NT2/D1 (cell line): ENCODE measurements at regions not wholly inside any gene's neighbourhood (a gene's known extent, or its start where the extent isn't known, plus 50 kb on each side); places are given as distances from the start of the nearest gene placed in this dataset.
"Not testable (repeated sequence)": the region's sequence is repeated elsewhere in the genome, so short reads cannot be mapped to it uniquely, and the experiment has no call there.

Experiments used
- DNase-seq: peaks from one replicate; pipeline ENCODE4 v3.0.0-alpha.2; 2011; ENCODE audit warnings: low read depth, low spot score
- H3K27me3 ChIP-seq: 2 replicates; pipeline ENCODE4 v1.6.0; 2011; ENCODE audit warnings: mild to moderate bottlenecking; ENCODE audit not compliant: insufficient read length, insufficient read depth
- H3K36me3 ChIP-seq: 2 replicates; pipeline ENCODE4 v1.6.1; 2011; ENCODE audit warnings: mild to moderate bottlenecking, low read length, mixed read lengths; ENCODE audit not compliant: insufficient read depth, insufficient read length
- H3K4me1 ChIP-seq: 2 replicates; pipeline ENCODE4 v1.5.1; 2011; ENCODE audit not compliant: insufficient read depth, insufficient read length
- H3K4me3 ChIP-seq: 2 replicates; pipeline ENCODE4 v1.5.1; 2011; ENCODE audit warnings: low read depth; ENCODE audit not compliant: insufficient read length
- H3K9ac ChIP-seq: 2 replicates; pipeline ENCODE4 v1.6.0; 2011; ENCODE audit warnings: low read depth; ENCODE audit not compliant: insufficient read length
- H3K9me3 ChIP-seq: 2 replicates; pipeline ENCODE4 v1.5.1; 2011; ENCODE audit warnings: mild to moderate bottlenecking, low read length; ENCODE audit not compliant: insufficient read depth
- SUZ12 ChIP-seq: IDR thresholded peaks from 2 replicates; pipeline ENCODE4 v1.6.1; 2011; ENCODE audit not compliant: insufficient read length, insufficient read depth; ENCODE audit errors: extremely low read depth
- YY1 ChIP-seq: IDR thresholded peaks from 2 replicates; pipeline ENCODE4 v1.6.1; 2011; ENCODE audit not compliant: insufficient read length, insufficient read depth
- ZNF274 ChIP-seq: IDR thresholded peaks from 2 replicates; pipeline ENCODE4 v1.6.1; 2011; ENCODE audit warnings: mild to moderate bottlenecking, low read depth, low read length

- Histone ChIP-seq H3K4me3 (no peak overlapping the region), H3K36me3 (no peaks in the 10 kb centered on the region), H3K4me1 (no peaks in the 10 kb centered on the region), H3K27me3 (no peaks in the 10 kb centered on the region), H3K9me3 (no peaks in the 10 kb centered on the region), H3K9ac (no peak overlapping the region)
- no peak for TF ChIP-seq SUZ12
- no peak for TF ChIP-seq ZNF274
- TF ChIP-seq YY1: no peak
- no peak for DNase-seq
Measured at GRCh38 chrY:12309212-12309611, 391.8 kb upstream of the USP9Y start.

DNA sequence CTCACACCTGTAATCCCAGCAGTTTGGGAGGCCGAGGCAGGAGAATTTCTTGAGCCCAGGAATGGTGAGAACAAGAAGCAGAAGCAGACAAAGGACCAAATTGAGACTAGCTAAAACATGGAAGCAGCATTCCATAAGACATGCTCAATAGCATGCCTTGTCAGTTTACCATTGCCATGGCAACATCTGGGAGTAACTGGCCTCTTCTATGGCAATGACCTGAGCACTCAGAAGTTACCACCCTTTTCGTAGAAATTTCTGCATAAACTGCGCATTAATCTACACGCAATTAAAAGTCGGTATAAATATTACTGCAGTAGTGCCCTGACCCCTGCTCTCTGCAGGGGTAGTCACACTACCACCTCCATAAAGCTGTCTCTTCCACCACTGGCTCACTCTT is 390.2 kb upstream of the USP9Y start:
- no peak for DNase-seq
- H3K27me3 ChIP-seq: no peaks in the 10 kb centered on the region
- H3K4me3 ChIP-seq: no peak overlapping the region
- no peak overlapping the region for H3K9ac ChIP-seq
- TF ChIP-seq SUZ12 (no peak), YY1 (no peak), ZNF274 (no peak)
- no peaks in the 10 kb centered on the region for H3K36me3 ChIP-seq
- H3K4me1 ChIP-seq: no peaks in the 10 kb centered on the region
- no peaks in the 10 kb centered on the region for H3K9me3 ChIP-seq

- H3K4me3 ChIP-seq: no peak overlapping the region
- no peaks in the 10 kb centered on the region for H3K27me3 ChIP-seq
- no peak for DNase-seq
- TF ChIP-seq SUZ12 (no peak), ZNF274 (no peak), YY1 (no peak)
- H3K36me3 ChIP-seq: no peaks in the 10 kb centered on the region
- H3K9ac ChIP-seq: no peak overlapping the region
- H3K9me3 ChIP-seq: no peaks in the 10 kb centered on the region
- no peaks in the 10 kb centered on the region for H3K4me1 ChIP-seq
Measured at GRCh38 chrY:12327751-12328150, 373.3 kb upstream of the USP9Y start.

GRCh38 chrY:12331917-12332316 is 369.1 kb upstream of the USP9Y start:
- DNase-seq, H3K4me1 ChIP-seq, H3K9me3 ChIP-seq, H3K36me3 ChIP-seq, H3K27me3 ChIP-seq, H3K9ac ChIP-seq, H3K4me3 ChIP-seq: not testable (repeated sequence)

DNA sequence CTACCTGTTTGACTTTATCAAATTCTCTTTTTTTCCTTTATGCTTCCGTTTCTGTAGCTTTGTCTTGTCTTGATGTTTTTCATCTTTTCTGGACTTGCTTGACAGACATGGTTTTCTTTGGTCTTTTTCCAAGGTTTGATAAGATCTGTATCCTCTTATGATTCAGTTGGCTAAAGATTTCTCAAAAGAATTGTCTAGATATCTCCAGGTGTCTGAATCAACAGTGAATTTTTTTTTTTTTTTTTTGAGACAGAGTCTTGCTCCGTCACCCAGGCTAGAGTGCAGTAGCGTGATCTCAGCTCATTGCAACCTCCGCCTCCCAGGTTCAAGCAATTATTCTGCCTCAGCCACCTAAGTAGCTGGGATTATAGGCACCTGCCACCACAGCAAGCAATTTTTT is 357.8 kb upstream of the USP9Y start:
- Histone ChIP-seq H3K27me3 (no peaks in the 10 kb centered on the region), H3K36me3 (no peaks in the 10 kb centered on the region), H3K9ac (no peak overlapping the region), H3K9me3 (no peaks in the 10 kb centered on the region), H3K4me1 (no peaks in the 10 kb centered on the region), H3K4me3 (no peak overlapping the region)
- no peak for DNase-seq
- TF ChIP-seq ZNF274 (no peak), YY1 (no peak), SUZ12 (no peak)

GRCh38 chrY:12348181-12348580 is 352.9 kb upstream of the USP9Y start:
- Histone ChIP-seq H3K36me3 (no peaks in the 10 kb centered on the region), H3K4me3 (no peak overlapping the region), H3K9ac (no peak overlapping the region), H3K4me1 (no peaks in the 10 kb centered on the region), H3K27me3 (no peaks in the 10 kb centered on the region), H3K9me3 (no peaks in the 10 kb centered on the region)
- no peak for DNase-seq
- TF ChIP-seq SUZ12 (no peak), YY1 (no peak), ZNF274 (no peak)

DNA sequence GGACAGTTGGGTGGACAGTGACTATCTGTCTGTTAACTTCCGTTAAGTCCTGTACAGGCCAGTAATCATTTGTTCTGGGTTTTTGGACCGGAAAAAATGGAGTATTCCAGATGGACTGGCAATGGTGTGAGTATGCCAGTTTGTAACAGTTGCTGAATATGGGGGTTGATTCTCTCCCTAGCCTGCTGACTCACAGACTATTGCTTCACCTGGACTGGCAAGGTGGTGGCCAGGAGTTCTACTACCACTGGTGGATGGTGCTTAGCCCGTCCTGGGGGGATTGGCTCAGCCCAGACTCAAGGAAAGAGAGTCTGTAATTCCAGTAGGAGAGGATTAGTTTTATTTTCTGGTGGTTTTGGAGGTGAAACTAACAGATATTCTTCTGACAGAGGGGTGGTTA is 343.8 kb upstream of the USP9Y start:
- Histone ChIP-seq H3K27me3 (peaks cover 21% of the 10 kb centered on the region), H3K4me1 (no peaks in the 10 kb centered on the region)
- DNase-seq: no peak

GRCh38 chrY:12357655-12358054 is 343.4 kb upstream of the USP9Y start:
- peaks cover 21% of the 10 kb centered on the region for H3K27me3 ChIP-seq
- DNase-seq: no peak
- no peaks in the 10 kb centered on the region for H3K4me1 ChIP-seq
- no peak overlapping the region for H3K4me3 ChIP-seq
- no peaks in the 10 kb centered on the region for H3K9me3 ChIP-seq
- TF ChIP-seq YY1: no peak
- H3K36me3 ChIP-seq: no peaks in the 10 kb centered on the region
- no peak overlapping the region for H3K9ac ChIP-seq

More for the DNA sequence above, 343.8 kb upstream of the USP9Y start:
- no peaks in the 10 kb centered on the region for H3K9me3 ChIP-seq
- H3K9ac ChIP-seq: no peak overlapping the region
- H3K36me3 ChIP-seq: no peaks in the 10 kb centered on the region
- H3K4me3 ChIP-seq: no peak overlapping the region
- TF ChIP-seq ZNF274 (no peak), YY1 (no peak), SUZ12 (no peak)
